H9 (cell line): ENCODE measurements at regions not wholly inside any gene's neighbourhood (a gene's known extent, or its start where the extent isn't known, plus 50 kb on each side); places are given as distances from the start of the nearest gene placed in this dataset.

Experiments
- DNase-seq: peaks from one replicate; pipeline ENCODE4 v3.0.0-alpha.2; 2017
- H2AFZ ChIP-seq: one replicate; pipeline ENCODE4 v1.6.1; 2013; ENCODE audit warnings: mild to moderate bottlenecking, low read length, control low read depth, moderate library complexity
- H2AK5ac ChIP-seq: 2 replicates; pipeline ENCODE4 v1.6.1; 2013; ENCODE audit warnings: low read length, control low read depth, mixed read lengths; ENCODE audit not compliant: insufficient read length
- H2BK120ac ChIP-seq: one replicate; pipeline ENCODE4 v1.6.1; 2013; ENCODE audit warnings: low read depth, mild to moderate bottlenecking, low read length, control low read depth, inconsistent platforms; ENCODE audit not compliant: poor library complexity, severe bottlenecking
- H2BK12ac ChIP-seq: 2 replicates; pipeline ENCODE4 v1.6.1; 2013; ENCODE audit warnings: low read length, control low read depth, mixed read lengths, low read depth; ENCODE audit not compliant: insufficient read length
- H2BK15ac ChIP-seq: 2 replicates; pipeline ENCODE4 v1.6.1; 2013; ENCODE audit warnings: low read depth, low read length, control low read depth
- H2BK20ac ChIP-seq: one replicate; pipeline ENCODE4 v1.6.1; 2013; ENCODE audit warnings: low read depth, mild to moderate bottlenecking, low read length, control low read depth, inconsistent platforms; ENCODE audit not compliant: poor library complexity, severe bottlenecking
- H2BK5ac ChIP-seq: 2 replicates; pipeline ENCODE4 v1.6.1; 2013; ENCODE audit warnings: low read length, control low read depth, mixed read lengths; ENCODE audit not compliant: insufficient read length
- H3K14ac ChIP-seq: 2 replicates; pipeline ENCODE4 v1.6.1; 2013; ENCODE audit warnings: low read length, control low read depth; ENCODE audit not compliant: insufficient read depth
- H3K18ac ChIP-seq: 2 replicates; pipeline ENCODE4 v1.6.1; 2013; ENCODE audit warnings: low read depth, mild to moderate bottlenecking, mixed read lengths, low read length, control low read depth; ENCODE audit not compliant: insufficient read length
- H3K23ac ChIP-seq: 2 replicates; pipeline ENCODE4 v1.6.1; 2013; ENCODE audit warnings: low read length, control low read depth, mixed read lengths, low read depth; ENCODE audit not compliant: insufficient read length
- H3K23me2 ChIP-seq: 2 replicates; pipeline ENCODE4 v1.6.1; 2013; ENCODE audit warnings: low read depth, mild to moderate bottlenecking, mixed read lengths, low read length, control low read depth; ENCODE audit not compliant: insufficient read length, poor library complexity, severe bottlenecking
- H3K27ac ChIP-seq: 2 replicates; pipeline ENCODE4 v1.5.1; 2013; ENCODE audit warnings: low read length, control low read depth, mixed read lengths, low read depth; ENCODE audit not compliant: insufficient read length
- H3K27me3 ChIP-seq: 2 replicates; pipeline ENCODE4 v1.6.1; 2013; ENCODE audit warnings: low read length, control low read depth, inconsistent platforms; ENCODE audit not compliant: insufficient read depth
- H3K4ac ChIP-seq: 2 replicates; pipeline ENCODE4 v1.6.1; 2013; ENCODE audit warnings: low read depth, mild to moderate bottlenecking, control low read depth, inconsistent platforms, low read length, moderate library complexity
- H3K4me1 ChIP-seq: 2 replicates; pipeline ENCODE4 v1.6.1; 2013; ENCODE audit warnings: low read length, control low read depth, inconsistent platforms; ENCODE audit not compliant: insufficient read depth
- H3K4me2 ChIP-seq: 2 replicates; pipeline ENCODE4 v1.6.1; 2013; ENCODE audit warnings: low read length, control low read depth, mixed read lengths; ENCODE audit not compliant: insufficient read length, insufficient read depth
- H3K56ac ChIP-seq: 2 replicates; pipeline ENCODE4 v1.6.1; 2013; ENCODE audit warnings: low read depth, mild to moderate bottlenecking, mixed read lengths, low read length, control low read depth; ENCODE audit not compliant: insufficient read length
- H3K79me1 ChIP-seq: 2 replicates; pipeline ENCODE4 v1.6.1; 2013; ENCODE audit warnings: low read depth, mild to moderate bottlenecking, moderate library complexity, low read length, control low read depth, inconsistent platforms; ENCODE audit not compliant: insufficient read depth, poor library complexity, severe bottlenecking
- H3K79me2 ChIP-seq: 2 replicates; pipeline ENCODE4 v1.6.1; 2013; ENCODE audit warnings: low read length, control low read depth, inconsistent platforms; ENCODE audit not compliant: insufficient read depth
- H3K9ac ChIP-seq: 2 replicates; pipeline ENCODE4 v1.6.1; 2013; ENCODE audit warnings: low read length, control low read depth, mixed read lengths; ENCODE audit not compliant: insufficient read length; ENCODE audit errors: extremely low read depth
- H3K9me3 ChIP-seq: one replicate; pipeline ENCODE4 v1.6.1; 2013; ENCODE audit warnings: low read depth, low read length, inconsistent platforms; ENCODE audit not compliant: control insufficient read depth
- H3T11ph ChIP-seq: one replicate; pipeline ENCODE4 v1.6.1; 2013; ENCODE audit warnings: mild to moderate bottlenecking, low read length, control low read depth, inconsistent platforms
- H4K20me1 ChIP-seq: one replicate; pipeline ENCODE4 v1.6.1; 2013; ENCODE audit not compliant: control insufficient read depth, insufficient read length, insufficient read depth
- H4K5ac ChIP-seq: 2 replicates; pipeline ENCODE4 v1.6.1; 2013; ENCODE audit warnings: low read depth, mild to moderate bottlenecking, mixed read lengths, low read length, control low read depth; ENCODE audit not compliant: insufficient read length
- H4K8ac ChIP-seq: replicated peaks from 2 replicates; pipeline ENCODE4 v1.6.1; 2013; ENCODE audit warnings: low read length, control low read depth, mixed read lengths, low read depth; ENCODE audit not compliant: insufficient read length
- H4K91ac ChIP-seq: 2 replicates; pipeline ENCODE4 v1.6.1; 2013; ENCODE audit warnings: low read depth, mild to moderate bottlenecking, moderate library complexity, mixed read lengths, low read length, control low read depth; ENCODE audit not compliant: insufficient read length
- H3K27ac Mint-ChIP-seq, 3 experiments: 2 replicates in 2 of 3; 3 replicates in 1 of 3; pipeline ENCODE4 v1.8.0; 2020 to 2021; ENCODE audit warnings: mixed read lengths in 3 of 3, mild to moderate bottlenecking in 1 of 3, moderate library complexity in 1 of 3
- H3K27me3 Mint-ChIP-seq: 2 replicates; pipeline ENCODE4 v1.8.0; 2021; ENCODE audit warnings: low read depth, mild to moderate bottlenecking, moderate library complexity, mixed read lengths
- H3K36me3 Mint-ChIP-seq, 3 experiments: 2 replicates in 2 of 3; 3 replicates in 1 of 3; pipeline ENCODE4 v1.8.0; 2020 to 2021; ENCODE audit warnings: low read depth in 3 of 3, mixed read lengths in 3 of 3; ENCODE audit not compliant: insufficient read depth in 1 of 3
- H3K4me1 Mint-ChIP-seq, 2 experiments: 2 replicates each; pipeline ENCODE4 v1.8.0; 2020; ENCODE audit warnings: mixed read lengths in 2 of 2
- H3K4me3 Mint-ChIP-seq, 2 experiments: 2 replicates in 1 of 2; 3 replicates in 1 of 2; pipeline ENCODE4 v1.8.0; 2020 to 2021; ENCODE audit warnings: mild to moderate bottlenecking in 2 of 2, mixed read lengths in 2 of 2, moderate library complexity in 1 of 2
- H3K9me3 Mint-ChIP-seq, 2 experiments: 2 replicates in 1 of 2; 3 replicates in 1 of 2; pipeline ENCODE4 v1.8.0; 2020; ENCODE audit warnings: mild to moderate bottlenecking in 2 of 2, mixed read lengths in 2 of 2, moderate library complexity in 1 of 2
- whole genome bisulfite sequencing: extraction: QIAGEN DNeasy Blood & Tissue Kit; methylation state at CpG from one replicate; pipeline ENCODE4 v1.1.7; 2013; ENCODE audit warnings: missing lambda C conversion rate, low lambda C conversion rate, mixed read lengths; ENCODE audit not compliant: insufficient read length; ENCODE audit errors: extremely low coverage; 5-methylcytosine and 5-hydroxymethylcytosine counted together
- TF ChIP-seq, protein P1 (sequence below): fragments of 200-600 bp; sonication (generic); conservative IDR thresholded peaks from 3 replicates; pipeline ENCODE4 v1.8.0; 2021; ENCODE audit warnings: antibody characterized with exemption, mild to moderate bottlenecking

DNA sequence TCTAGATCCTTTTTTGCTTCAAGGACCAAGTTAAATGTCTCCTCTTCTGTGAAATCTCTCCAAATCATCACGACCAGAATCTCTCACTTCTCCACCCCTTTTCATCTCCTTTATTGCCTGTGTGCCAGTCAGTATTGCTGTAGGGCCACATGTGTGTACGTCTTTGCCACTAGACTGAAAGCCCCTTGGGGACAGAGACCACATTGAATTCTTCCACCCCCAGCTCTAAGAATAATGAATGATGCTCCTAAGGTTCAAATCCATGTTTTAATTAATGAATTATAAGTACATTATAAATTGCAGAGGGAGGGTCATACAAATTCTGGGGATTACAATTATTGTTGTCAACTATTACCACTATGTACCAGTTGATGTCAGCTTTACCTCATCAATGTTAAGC is 343.8 kb downstream of the USP25 start:
- Histone ChIP-seq H4K5ac (no peak overlapping the region), H2BK12ac (no peak overlapping the region), H3K23ac (no peak overlapping the region), H3K4ac (no peak overlapping the region), H3T11ph (no peak overlapping the region), H2BK5ac (no peak overlapping the region), H3K23me2 (no peaks in the 10 kb centered on the region), H3K9ac (no peak overlapping the region), H3K27ac (no peak overlapping the region), H3K79me1 (no peaks in the 10 kb centered on the region), H3K4me2 (no peak overlapping the region), H4K91ac (no peak overlapping the region), H3K9me3 (no peaks in the 10 kb centered on the region), H3K56ac (no peak overlapping the region), H3K18ac (no peak overlapping the region), H2BK20ac (no peak overlapping the region), H4K20me1 (no peaks in the 10 kb centered on the region), H3K14ac (no peak overlapping the region), H2BK120ac (no peak overlapping the region), H2AK5ac (no peak overlapping the region), H2AFZ (no peak overlapping the region), H3K4me1 (no peaks in the 10 kb centered on the region; the same call in 1 of the 2 replicates), H4K8ac (no peak overlapping the region), H2BK15ac (no peak overlapping the region), H3K79me2 (no peaks in the 10 kb centered on the region; the same call in 1 of the 2 replicates), H3K27me3 (no peaks in the 10 kb centered on the region)
- H3K4me3 Mint-ChIP-seq = no peak overlapping the region
- no peaks in the 10 kb centered on the region for H3K9me3 Mint-ChIP-seq
- TF ChIP-seq, protein P1, sequence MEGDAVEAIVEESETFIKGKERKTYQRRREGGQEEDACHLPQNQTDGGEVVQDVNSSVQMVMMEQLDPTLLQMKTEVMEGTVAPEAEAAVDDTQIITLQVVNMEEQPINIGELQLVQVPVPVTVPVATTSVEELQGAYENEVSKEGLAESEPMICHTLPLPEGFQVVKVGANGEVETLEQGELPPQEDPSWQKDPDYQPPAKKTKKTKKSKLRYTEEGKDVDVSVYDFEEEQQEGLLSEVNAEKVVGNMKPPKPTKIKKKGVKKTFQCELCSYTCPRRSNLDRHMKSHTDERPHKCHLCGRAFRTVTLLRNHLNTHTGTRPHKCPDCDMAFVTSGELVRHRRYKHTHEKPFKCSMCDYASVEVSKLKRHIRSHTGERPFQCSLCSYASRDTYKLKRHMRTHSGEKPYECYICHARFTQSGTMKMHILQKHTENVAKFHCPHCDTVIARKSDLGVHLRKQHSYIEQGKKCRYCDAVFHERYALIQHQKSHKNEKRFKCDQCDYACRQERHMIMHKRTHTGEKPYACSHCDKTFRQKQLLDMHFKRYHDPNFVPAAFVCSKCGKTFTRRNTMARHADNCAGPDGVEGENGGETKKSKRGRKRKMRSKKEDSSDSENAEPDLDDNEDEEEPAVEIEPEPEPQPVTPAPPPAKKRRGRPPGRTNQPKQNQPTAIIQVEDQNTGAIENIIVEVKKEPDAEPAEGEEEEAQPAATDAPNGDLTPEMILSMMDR = no peak
- no CpG with 5 or more reads among the region's 2 CpGs for WGBS
- H3K4me1 Mint-ChIP-seq = peaks cover 2 to 8% of the 10 kb centered on the region in 2 experiments; a peak in 3 of 4 replicates
- no peaks in the 10 kb centered on the region for H3K27me3 Mint-ChIP-seq
- no peak overlapping the region for H3K27ac Mint-ChIP-seq
- no peaks in the 10 kb centered on the region for H3K36me3 Mint-ChIP-seq
- no peak for DNase-seq
